Prostate gland (tissue), 2 donors: ENCODE measurements at regions not wholly inside any gene's neighbourhood (a gene's known extent, or its start where the extent isn't known, plus 50 kb on each side); places are given as distances from the start of the nearest gene placed in this dataset.

Experiments
- DNase-seq: peaks from one replicate; pipeline ENCODE4 v3.0.0-alpha.2; 2019; ENCODE audit warnings: low spot score
- H3K27ac ChIP-seq, 2 donors: fragments of 200-600 bp; sonication (generic); 2 replicates each; pipeline ENCODE4 v1.5.1; 2017 to 2019
- H3K27me3 ChIP-seq: fragments of 200-600 bp; sonication (generic); replicated peaks from 2 replicates; pipeline ENCODE4 v1.5.1; 2019; ENCODE audit not compliant: insufficient read depth
- H3K36me3 ChIP-seq, 2 donors: fragments of 200-600 bp; sonication (generic); 1 replicate in 1 of 2; 2 replicates in 1 of 2; pipeline versions ENCODE4 v1.5.1 to v1.8.1; 2017 to 2019
- H3K4me1 ChIP-seq: fragments of 200-600 bp; sonication (generic); replicated peaks from 2 replicates; pipeline ENCODE4 v1.5.1; 2019
- H3K4me3 ChIP-seq, 2 donors: fragments of 200-600 bp; sonication (generic); 2 replicates each; pipeline ENCODE4 v1.5.1; 2017 to 2019
- H3K9me3 ChIP-seq: fragments of 200-600 bp; sonication (generic); 2 replicates; pipeline ENCODE4 v1.5.1; 2017
- CTCF ChIP-seq, 4 experiments: fragments of 200-600 bp in 2 of 4; fragments of 450-650 bp in 2 of 4; sonication (generic) in 2 of 4; IDR thresholded peaks; 1 replicate in 3 of 4; 2 replicates in 1 of 4; pipeline ENCODE4 v1.5.1; 2016 to 2019; ENCODE audit warnings: antibody characterized with exemption in 4 of 4, mild to moderate bottlenecking in 2 of 4, moderate library complexity in 2 of 4
- POLR2A ChIP-seq: fragments of 450-650 bp; IDR thresholded peaks from one replicate; pipeline ENCODE4 v1.6.1; 2016; ENCODE audit warnings: antibody characterized with exemption, mild to moderate bottlenecking
- POLR2AphosphoS5 ChIP-seq: sonication (generic); formaldehyde crosslinking; IDR thresholded peaks from one replicate; pipeline ENCODE4 v1.6.1; 2017; ENCODE audit warnings: antibody characterized with exemption
- WGBS: methylation state at CpG from one replicate; pipeline ENCODE4 v1.1.5; 2018; 5-methylcytosine and 5-hydroxymethylcytosine counted together
- intact Hi-C: fragments of 100-400 bp; cut with DNase I; formaldehyde crosslinking; loops from one replicate; pipeline ENCODE4 v1.14.2; 2022

DNA sequence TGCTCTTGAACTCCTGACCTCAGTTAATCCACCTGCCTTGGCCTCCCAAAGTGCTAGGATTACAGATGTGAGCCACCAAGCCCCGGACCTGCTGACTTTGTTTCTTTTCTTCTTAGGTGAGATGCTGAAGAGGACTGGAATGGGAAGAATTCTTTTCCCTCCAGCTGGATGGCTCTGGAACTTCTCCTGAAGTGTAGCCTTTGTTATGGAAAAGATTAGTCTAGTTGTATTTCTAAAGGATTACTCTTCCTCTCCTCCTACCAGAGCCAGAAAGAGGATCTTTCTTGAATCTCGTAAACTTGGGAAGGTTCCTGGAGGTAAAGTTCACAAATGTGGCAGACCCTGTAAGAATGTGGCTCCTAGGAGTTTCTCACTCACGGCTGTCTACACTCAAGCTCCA, 95.4 kb upstream of the LARGE1 start:
- H3K4me3 ChIP-seq, result no peak overlapping the region
- no peak for DNase-seq
- H3K27me3 ChIP-seq, result no peaks in the 10 kb centered on the region
- no peaks in the 10 kb centered on the region for H3K4me1 ChIP-seq
- H3K36me3 ChIP-seq, result no peaks in the 10 kb centered on the region
- 75% methylated on average over 3 of the region's 3 CpGs for WGBS
- intact Hi-C loops, result no loop called here
- no peak overlapping the region for H3K27ac ChIP-seq
- TF ChIP-seq POLR2AphosphoS5, result no peak
- TF ChIP-seq POLR2A, result no peak
- no peak for TF ChIP-seq CTCF (IDR thresholded peaks at IDR 0.05)
- no peaks in the 10 kb centered on the region for H3K9me3 ChIP-seq

- H3K4me1 ChIP-seq, result no peaks in the 10 kb centered on the region
- 48% methylated on average over 4 of the region's 4 CpGs for WGBS
- no peaks in the 10 kb centered on the region for H3K27me3 ChIP-seq
- TF ChIP-seq POLR2AphosphoS5, result no peak
- TF ChIP-seq CTCF (IDR thresholded peaks at IDR 0.05), result no peak
- TF ChIP-seq POLR2A, result no peak
- H3K27ac ChIP-seq, result no peak overlapping the region
- no peak overlapping the region for H3K4me3 ChIP-seq
- H3K9me3 ChIP-seq, result no peaks in the 10 kb centered on the region
- intact Hi-C loops, result no loop called here
- no peak for DNase-seq
- H3K36me3 ChIP-seq, result no peaks in the 10 kb centered on the region
These were observed 96.9 kb upstream of the LARGE1 start for GRCh38 chr22:34017205-34017604.

DNA sequence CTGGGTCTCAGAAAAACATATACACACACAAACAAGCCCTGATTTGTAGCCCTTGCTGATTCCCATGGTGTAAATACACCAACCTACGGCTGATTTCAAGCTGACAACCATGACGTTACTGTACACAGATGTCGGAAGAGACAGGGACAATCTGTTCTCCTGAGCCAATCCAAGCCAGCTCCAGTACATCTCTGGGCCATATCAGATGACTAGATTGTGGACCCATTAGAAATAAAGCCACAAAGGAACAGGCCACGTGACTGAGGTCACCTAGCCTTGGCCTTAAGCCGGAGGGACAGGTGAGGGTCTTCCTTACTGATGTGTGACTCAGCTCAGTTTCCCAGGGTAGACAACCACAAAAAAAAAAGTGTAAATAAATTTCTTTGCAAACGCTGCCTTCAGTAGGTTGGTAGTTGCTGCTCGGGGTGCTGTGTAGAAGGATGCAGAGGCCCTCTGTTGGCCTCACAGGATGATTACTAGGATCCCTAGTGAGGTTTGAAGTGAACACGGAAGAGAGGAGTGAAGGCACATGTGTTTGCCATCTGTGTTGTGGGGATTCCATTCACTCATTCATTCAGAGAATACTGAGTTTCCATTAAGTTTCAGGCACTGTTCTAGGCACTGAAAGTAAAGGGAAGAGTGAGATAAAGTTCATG, 99.0 kb upstream of the LARGE1 start:
- Histone ChIP-seq H3K27ac (no peak overlapping the region), H3K9me3 (no peaks in the 10 kb centered on the region), H3K36me3 (no peaks in the 10 kb centered on the region), H3K27me3 (no peaks in the 10 kb centered on the region), H3K4me1 (no peaks in the 10 kb centered on the region), H3K4me3 (no peak overlapping the region)
- no peak for DNase-seq
- WGBS, result 69% methylated on average over 8 of the region's 8 CpGs
- TF ChIP-seq POLR2AphosphoS5 (no peak), CTCF (IDR thresholded peaks at IDR 0.05) (no peak), POLR2A (no peak)
- intact Hi-C loops, result no loop called here

GRCh38 chr22:34035209-34035608, 114.9 kb upstream of the LARGE1 start:
- Histone ChIP-seq H3K4me3 (no peak overlapping the region), H3K36me3 (no peaks in the 10 kb centered on the region), H3K4me1 (no peaks in the 10 kb centered on the region), H3K9me3 (no peaks in the 10 kb centered on the region), H3K27ac (no peak overlapping the region), H3K27me3 (no peaks in the 10 kb centered on the region)
- intact Hi-C loops, result no loop called here
- no peak for DNase-seq
- no peak for TF ChIP-seq POLR2AphosphoS5
- no peak for TF ChIP-seq POLR2A
- no peak for TF ChIP-seq CTCF (IDR thresholded peaks at IDR 0.05)
- WGBS, result 66% methylated on average over 1 of the region's 1 CpG

- H3K4me3 ChIP-seq, result no peak overlapping the region
- H3K9me3 ChIP-seq, result no peaks in the 10 kb centered on the region
- no peak overlapping the region for H3K27ac ChIP-seq
- no peaks in the 10 kb centered on the region for H3K4me1 ChIP-seq
- intact Hi-C loops, result no loop called here
- TF ChIP-seq POLR2AphosphoS5 (no peak), CTCF (IDR thresholded peaks at IDR 0.05) (no peak), POLR2A (no peak)
- no peaks in the 10 kb centered on the region for H3K36me3 ChIP-seq
- WGBS, result 48% methylated on average over 2 of the region's 2 CpGs
- no peak for DNase-seq
- H3K27me3 ChIP-seq, result no peaks in the 10 kb centered on the region
These were observed 116.7 kb upstream of the LARGE1 start for GRCh38 chr22:34036931-34037330.
